Upper lobe of left lung (tissue), 4 donors: ENCODE measurements at regions not wholly inside any gene's neighbourhood (a gene's known extent, or its start where the extent isn't known, plus 50 kb on each side); places are given as distances from the start of the nearest gene placed in this dataset.

Experiments used
- CTCF ChIP-seq, 6 experiments: fragments of 450-650 bp in 4 of 6; fragments of 200-600 bp in 2 of 6; sonication (generic) in 2 of 6; IDR thresholded peaks; one replicate each; pipeline ENCODE4 v1.5.1; 2016 to 2019; ENCODE audit warnings: antibody characterized with exemption in 6 of 6
- POLR2AphosphoS5 ChIP-seq, 2 donors: sonication (generic); formaldehyde crosslinking; IDR thresholded peaks; one replicate each; pipeline ENCODE4 v1.5.1; 2017; ENCODE audit warnings: antibody characterized with exemption in 2 of 2

GRCh38 chr22:27605390-27605789 is 196.2 kb downstream of the MN1 start:
- TF ChIP-seq POLR2AphosphoS5 (IDR thresholded peaks at IDR 0.05) (no peak), CTCF (IDR thresholded peaks at IDR 0.05) (no peak)
